ENCODE measurements at regions not wholly inside any gene's neighbourhood (a gene's known extent, or its start where the extent isn't known, plus 50 kb on each side); places are given as distances from the start of the nearest gene placed in this dataset.

GRCh38 chr22:48941903-48942575 lies 885.6 kb downstream of the BRD1 start:
- ATAC-seq (no peak), DNase-seq (no peak)
- Mint-ChIP-seq H3K4me1 (no peaks in the 10 kb centered on the region), H3K27me3 (no peaks in the 10 kb centered on the region), H3K9me3 (no peaks in the 10 kb centered on the region), H3K27ac (no peak overlapping the region), H3K4me3 (no peak overlapping the region)

- Mint-ChIP-seq H3K9me3 (no peaks in the 10 kb centered on the region), H3K27me3 (no peaks in the 10 kb centered on the region), H3K4me3 (no peak overlapping the region), H3K4me1 (no peaks in the 10 kb centered on the region), H3K27ac (no peak overlapping the region)
- ATAC-seq (no peak), DNase-seq (no peak)
These were observed 886.4 kb downstream of the BRD1 start for GRCh38 chr22:48941033-48941902.

- Mint-ChIP-seq H3K4me3 (no peak overlapping the region), H3K4me1 (no peaks in the 10 kb centered on the region), H3K27me3 (no peaks in the 10 kb centered on the region), H3K27ac (peak overlapping the region in 1 of 2 donors; percentile 68), H3K9me3 (no peaks in the 10 kb centered on the region)
- no peak for DNase-seq
- ATAC-seq: no peak
These were observed 887.2 kb downstream of the BRD1 start for GRCh38 chr22:48940266-48941032.

- Mint-ChIP-seq H3K4me3 (no peak overlapping the region), H3K27me3 (no peaks in the 10 kb centered on the region), H3K4me1 (no peaks in the 10 kb centered on the region)
These were observed 888.0 kb downstream of the BRD1 start for GRCh38 chr22:48939441-48940265.

GRCh38 chr22:48938741-48939140 lies 888.9 kb downstream of the BRD1 start:
- H3K27me3 Mint-ChIP-seq: no peaks in the 10 kb centered on the region
- DNase-seq (no peak), ATAC-seq (no peak)
- no peaks in the 10 kb centered on the region for H3K4me1 Mint-ChIP-seq
- no peak overlapping the region for H3K27ac Mint-ChIP-seq
- H3K9me3 Mint-ChIP-seq: peaks cover 7 to 8% of the 10 kb centered on the region in 2 donors
- no peak overlapping the region for H3K4me3 Mint-ChIP-seq

More at GRCh38 chr22:48939441-48940265, 888.0 kb downstream of the BRD1 start:
- Mint-ChIP-seq H3K27ac (peak overlapping the region in 1 of 2 donors; percentile 68), H3K9me3 (peaks cover 1 to 2% of the 10 kb centered on the region in 2 donors)
- no peak for DNase-seq
- ATAC-seq: no peak

GRCh38 chr22:48937032-48937639 lies 890.5 kb downstream of the BRD1 start:
- DNase-seq (no peak), ATAC-seq (no peak)
- H3K9me3 Mint-ChIP-seq: peaks cover 7 to 8% of the 10 kb centered on the region in 2 donors
- no peaks in the 10 kb centered on the region for H3K4me1 Mint-ChIP-seq
- H3K4me3 Mint-ChIP-seq: no peak overlapping the region
- no peaks in the 10 kb centered on the region for H3K27me3 Mint-ChIP-seq
- H3K27ac Mint-ChIP-seq: no peak overlapping the region

GRCh38 chr22:48936391-48936790 lies 891.3 kb downstream of the BRD1 start:
- Mint-ChIP-seq H3K27me3 (no peaks in the 10 kb centered on the region), H3K27ac (no peak overlapping the region), H3K4me1 (no peaks in the 10 kb centered on the region), H3K9me3 (peaks cover 7 to 8% of the 10 kb centered on the region in 2 donors), H3K4me3 (no peak overlapping the region)
- ATAC-seq (no peak), DNase-seq (no peak)

- ATAC-seq (no peak), DNase-seq (no peak)
- peaks cover 7 to 8% of the 10 kb centered on the region in 2 donors for H3K9me3 Mint-ChIP-seq
- no peak overlapping the region for H3K27ac Mint-ChIP-seq
- no peak overlapping the region for H3K4me3 Mint-ChIP-seq
- no peaks in the 10 kb centered on the region for H3K4me1 Mint-ChIP-seq
- H3K27me3 Mint-ChIP-seq: peaks cover 13% of the 10 kb centered on the region
These were observed 893.2 kb downstream of the BRD1 start for GRCh38 chr22:48934446-48934845.

- Mint-ChIP-seq H3K27ac (no peak overlapping the region), H3K4me3 (no peak overlapping the region)
These were observed 896.2 kb downstream of the BRD1 start for GRCh38 chr22:48931452-48931851.

GRCh38 chr22:48929276-48929790 lies 898.3 kb downstream of the BRD1 start:
- H3K4me1 Mint-ChIP-seq: no peaks in the 10 kb centered on the region
- peaks cover 35% of the 10 kb centered on the region for H3K27me3 Mint-ChIP-seq
- peaks cover 3% of the 10 kb centered on the region in 2 donors for H3K9me3 Mint-ChIP-seq
- ATAC-seq (no peak), DNase-seq (no peak)
- H3K27ac Mint-ChIP-seq: no peak overlapping the region
- no peak overlapping the region for H3K4me3 Mint-ChIP-seq

More at GRCh38 chr22:48931452-48931851, 896.2 kb downstream of the BRD1 start:
- Mint-ChIP-seq H3K9me3 (peaks cover 7 to 8% of the 10 kb centered on the region in 2 donors), H3K27me3 (peaks cover 27% of the 10 kb centered on the region), H3K4me1 (no peaks in the 10 kb centered on the region)
- ATAC-seq (no peak), DNase-seq (no peak)

- H3K9me3 Mint-ChIP-seq: no peaks in the 10 kb centered on the region
- H3K27ac Mint-ChIP-seq: no peak overlapping the region
- DNase-seq (no peak), ATAC-seq (no peak)
- H3K4me1 Mint-ChIP-seq: no peaks in the 10 kb centered on the region
- peaks cover 48% of the 10 kb centered on the region for H3K27me3 Mint-ChIP-seq
- no peak overlapping the region for H3K4me3 Mint-ChIP-seq
These were observed 900.1 kb downstream of the BRD1 start for GRCh38 chr22:48927591-48927990.

GRCh38 chr22:48926643-48927042 lies 901.0 kb downstream of the BRD1 start:
- no peaks in the 10 kb centered on the region for H3K4me1 Mint-ChIP-seq
- no peaks in the 10 kb centered on the region for H3K9me3 Mint-ChIP-seq
- DNase-seq: no peak
- ATAC-seq: no peak
- peaks cover 58% of the 10 kb centered on the region for H3K27me3 Mint-ChIP-seq
- H3K4me3 Mint-ChIP-seq: no peak overlapping the region
- H3K27ac Mint-ChIP-seq: no peak overlapping the region

- Mint-ChIP-seq H3K4me1 (no peaks in the 10 kb centered on the region), H3K4me3 (no peak overlapping the region), H3K27ac (no peak overlapping the region), H3K27me3 (peaks cover 63% of the 10 kb centered on the region), H3K9me3 (no peaks in the 10 kb centered on the region)
- ATAC-seq: no peak
- DNase-seq: no peak
These were observed 901.5 kb downstream of the BRD1 start for GRCh38 chr22:48926136-48926535.

- ATAC-seq: no peak
- Mint-ChIP-seq H3K27ac (no peak overlapping the region), H3K27me3 (peaks cover 67% of the 10 kb centered on the region), H3K4me1 (no peaks in the 10 kb centered on the region), H3K9me3 (no peaks in the 10 kb centered on the region), H3K4me3 (no peak overlapping the region)
- DNase-seq: no peak
These were observed 902.2 kb downstream of the BRD1 start for GRCh38 chr22:48925450-48925849.

Data from stimulated activated naive CD8-positive, alpha-beta T cell treated with anti-CD3 and anti-CD28 coated beads, Interleukin-15, amount 100 ng/mL, for 72 hours (primary cell).